Prostate gland (tissue), 2 donors: ENCODE measurements at regions not wholly inside any gene's neighbourhood (a gene's known extent, or its start where the extent isn't known, plus 50 kb on each side); places are given as distances from the start of the nearest gene placed in this dataset.

Experiments used
- CTCF ChIP-seq, 4 experiments: fragments of 200-600 bp in 2 of 4; fragments of 450-650 bp in 2 of 4; sonication (generic) in 2 of 4; IDR thresholded peaks; 1 replicate in 3 of 4; 2 replicates in 1 of 4; pipeline ENCODE4 v1.5.1; 2016 to 2019; ENCODE audit warnings: antibody characterized with exemption in 4 of 4, mild to moderate bottlenecking in 2 of 4, moderate library complexity in 2 of 4
- POLR2AphosphoS5 ChIP-seq: sonication (generic); formaldehyde crosslinking; IDR thresholded peaks from one replicate; pipeline ENCODE4 v1.6.1; 2017; ENCODE audit warnings: antibody characterized with exemption

GRCh38 chr5:163352531-163352930, 84.9 kb upstream of the CCNG1 start:
- TF ChIP-seq CTCF (IDR thresholded peaks at IDR 0.05) = no peak
- TF ChIP-seq POLR2AphosphoS5 = no peak
